PC-9 (cell line): ENCODE measurements at regions not wholly inside any gene's neighbourhood (a gene's known extent, or its start where the extent isn't known, plus 50 kb on each side); places are given as distances from the start of the nearest gene placed in this dataset.

Experiments used
- CTCF ChIP-seq: fragments of 200-600 bp; sonication (generic); conservative IDR thresholded peaks from 2 replicates; pipeline ENCODE4 v1.6.1; 2017; ENCODE audit warnings: mixed run types, antibody characterized with exemption, mild to moderate bottlenecking, moderate library complexity
- EZH2 ChIP-seq: fragments of 200-600 bp; sonication (generic); IDR thresholded peaks from 2 replicates; pipeline ENCODE4 v1.8.0; 2017; ENCODE audit warnings: antibody characterized with exemption, low read depth

GRCh38 chr4:123600987-123601904 lies 204.7 kb downstream of the SPRY1 start:
- TF ChIP-seq CTCF (no peak), EZH2 (no peak)
